ENCODE measurements at regions not wholly inside any gene's neighbourhood (a gene's known extent, or its start where the extent isn't known, plus 50 kb on each side); places are given as distances from the start of the nearest gene placed in this dataset.

DNA sequence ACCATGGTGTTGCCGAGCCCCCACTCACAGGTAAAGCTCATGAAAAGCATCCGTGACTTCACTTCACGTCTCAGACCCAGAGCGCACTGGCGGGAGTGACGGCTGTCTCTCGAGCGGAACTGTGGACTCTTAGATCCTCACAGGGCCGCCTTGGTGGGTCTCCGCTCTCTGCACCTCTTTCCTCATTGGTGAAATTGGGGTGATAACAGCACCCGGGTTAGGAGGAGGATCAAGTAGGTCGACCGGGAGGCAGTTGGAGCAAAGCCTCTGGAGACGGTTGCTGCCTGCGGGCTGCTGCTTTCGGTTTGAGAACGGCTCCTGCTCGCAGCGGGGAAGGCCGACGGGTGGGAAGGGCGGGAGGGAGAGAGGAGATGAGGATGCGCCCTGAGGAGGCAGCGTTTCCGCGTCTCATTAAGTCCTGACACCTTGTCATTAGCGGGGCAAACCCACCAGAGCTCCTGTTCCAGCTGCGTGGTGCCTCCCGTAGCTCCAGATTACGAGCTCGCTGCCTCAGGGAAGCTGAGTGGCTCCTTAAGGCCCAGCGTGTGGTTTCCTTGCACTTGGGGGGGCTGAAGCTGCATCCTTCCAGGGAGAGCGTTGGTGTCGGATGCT lies 51.9 kb upstream of the CFAP46 start:
- Histone ChIP-seq H3K27ac (ENCODE audit: low read depth in 1 of 2, low read length in 2 of 2) (no peak overlapping the region), H3K9me3 (ENCODE audit: control insufficient read depth, low read length) (no peaks in the 10 kb centered on the region), H3K36me3 (ENCODE audit: control insufficient read depth in 1 of 2, insufficient read depth in 2 of 2, low read length in 1 of 2) (no peaks in the 10 kb centered on the region), H3K4me1 (ENCODE audit: control insufficient read depth in 1 of 2, insufficient read depth in 2 of 2, low read length in 2 of 2) (no peaks in the 10 kb centered on the region), H3K27me3 (ENCODE audit: control insufficient read depth in 1 of 2, insufficient read depth in 2 of 2, low read length in 1 of 2) (no peaks in the 10 kb centered on the region), H3K4me3 (ENCODE audit: low read length in 2 of 2) (no peak overlapping the region)
- 40 to 46% methylated on average over 33 to 34 of the region's 34 CpGs for WGBS, 2 donors
- intact Hi-C loops (cut with DNase I): no loop called here
- ATAC-seq (ENCODE audit: low FRiP score) (no peak), DNase-seq (peak in 1 of 2 donors; percentile 45)

DNA sequence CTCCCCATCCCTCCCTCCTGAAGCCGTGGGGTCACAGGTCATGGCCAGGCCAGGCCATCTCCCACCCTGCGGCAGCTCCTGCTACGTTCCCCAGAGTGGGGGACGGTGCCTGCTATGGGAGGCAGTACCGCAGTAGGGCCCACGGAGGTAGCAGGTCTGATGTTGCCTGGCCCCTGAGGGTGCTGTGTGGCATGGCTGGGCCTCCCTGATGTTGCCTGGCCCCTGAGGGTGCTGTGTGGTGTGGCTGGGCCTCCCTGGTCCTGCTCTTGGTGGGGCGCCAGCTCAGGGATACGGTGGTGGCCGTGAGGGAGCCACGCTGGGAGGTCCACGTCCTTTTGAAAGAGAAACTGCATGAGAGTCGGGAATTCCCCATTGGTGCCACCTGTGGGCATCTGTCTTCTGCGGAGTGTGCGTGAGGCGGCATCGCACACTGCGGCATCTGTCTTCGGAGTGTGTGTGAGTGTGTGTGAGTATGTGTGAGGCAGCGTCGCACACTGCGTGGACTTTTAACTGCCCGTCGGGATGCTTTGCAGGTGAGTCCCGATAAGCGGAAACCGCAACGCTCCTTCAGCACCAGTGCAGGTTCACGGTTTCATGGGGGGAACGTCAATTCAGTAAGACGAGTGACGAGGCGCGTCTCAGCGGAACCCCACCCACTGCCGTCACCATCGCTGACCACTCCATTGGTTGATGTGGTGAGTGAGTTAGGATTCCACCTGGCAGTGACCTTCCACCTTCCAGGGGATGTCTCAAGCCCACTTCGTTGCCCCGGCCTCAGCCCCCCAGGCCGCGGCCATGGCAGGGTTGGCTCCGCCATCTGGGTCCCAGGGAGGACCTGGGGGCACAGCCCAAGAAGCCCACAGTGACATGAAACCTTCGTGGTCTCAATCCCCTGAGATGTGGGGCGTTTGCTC lies 51.2 kb upstream of the CFAP46 start:
- H3K4me1 ChIP-seq (ENCODE audit: control insufficient read depth in 1 of 2, insufficient read depth in 2 of 2, low read length in 2 of 2): no peaks in the 10 kb centered on the region
- intact Hi-C loops (cut with DNase I): no loop called here
- WGBS, 2 donors: 94 to 96% methylated on average over 43 of the region's 43 CpGs
- ATAC-seq (ENCODE audit: low FRiP score) (no peak), DNase-seq (peak in 1 of 2 donors; percentile 36)
- H3K27ac ChIP-seq (ENCODE audit: low read depth in 1 of 2, low read length in 2 of 2): no peak overlapping the region
- H3K4me3 ChIP-seq (ENCODE audit: low read length in 2 of 2): no peak overlapping the region
- H3K36me3 ChIP-seq (ENCODE audit: control insufficient read depth in 1 of 2, insufficient read depth in 2 of 2, low read length in 1 of 2): no peaks in the 10 kb centered on the region
- no peaks in the 10 kb centered on the region for H3K9me3 ChIP-seq (ENCODE audit: control insufficient read depth, low read length)
- H3K27me3 ChIP-seq (ENCODE audit: control insufficient read depth in 1 of 2, insufficient read depth in 2 of 2, low read length in 1 of 2): no peaks in the 10 kb centered on the region

DNA sequence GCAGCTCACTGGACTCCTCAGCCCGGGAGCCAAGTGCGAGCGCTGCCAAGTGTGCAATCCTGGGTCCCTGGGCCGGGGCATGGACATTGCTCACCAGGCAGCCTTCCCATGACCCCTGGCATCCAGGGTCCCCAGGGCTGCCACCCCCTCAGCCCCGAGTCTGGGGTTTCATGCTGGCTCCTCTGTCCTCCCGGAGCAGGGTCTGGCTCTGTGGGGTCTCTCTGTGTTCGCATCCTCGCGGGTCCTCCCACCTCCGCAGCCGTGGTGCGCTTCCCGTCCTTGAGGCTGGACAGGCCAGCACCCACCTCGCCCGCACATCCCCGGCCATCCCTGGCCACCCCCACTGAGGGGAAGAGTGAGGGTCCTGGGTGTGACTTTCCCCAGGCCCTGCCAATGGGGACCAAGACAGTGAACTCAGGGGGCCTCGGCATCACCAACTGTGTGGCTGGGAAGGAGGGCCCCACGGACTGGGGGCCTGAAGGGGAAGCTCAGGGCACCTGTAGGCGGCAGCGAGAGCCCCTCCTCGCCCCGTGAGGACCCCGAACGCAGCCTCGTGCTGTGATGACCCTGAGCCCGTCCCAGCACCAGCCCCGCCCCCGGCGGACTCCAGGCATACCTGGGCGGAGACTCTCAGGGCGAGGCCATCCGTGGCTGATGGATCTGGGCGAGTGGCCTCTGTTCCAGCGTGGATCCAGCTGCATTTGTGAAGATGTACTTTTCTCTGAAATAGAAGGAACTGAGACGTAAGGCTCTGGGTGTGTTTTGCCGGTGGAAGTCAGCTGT lies 50.3 kb upstream of the CFAP46 start:
- DNase-seq: peak in 1 of 2 donors; percentile 43

More for the DNA sequence above, 50.3 kb upstream of the CFAP46 start:
- Histone ChIP-seq H3K27me3 (ENCODE audit: control insufficient read depth in 1 of 2, insufficient read depth in 2 of 2, low read length in 1 of 2) (no peaks in the 10 kb centered on the region), H3K36me3 (ENCODE audit: control insufficient read depth in 1 of 2, insufficient read depth in 2 of 2, low read length in 1 of 2) (no peaks in the 10 kb centered on the region), H3K4me1 (ENCODE audit: control insufficient read depth in 1 of 2, insufficient read depth in 2 of 2, low read length in 2 of 2) (no peaks in the 10 kb centered on the region), H3K4me3 (ENCODE audit: low read length in 2 of 2) (no peak overlapping the region), H3K27ac (ENCODE audit: low read depth in 1 of 2, low read length in 2 of 2) (no peak overlapping the region), H3K9me3 (ENCODE audit: control insufficient read depth, low read length) (no peaks in the 10 kb centered on the region)
- WGBS, 2 donors: 91 to 92% methylated on average over 32 to 36 of the region's 36 CpGs
- peak; percentile 12 for ATAC-seq (ENCODE audit: low FRiP score)
- intact Hi-C loops (cut with DNase I): no loop called here

Data from aorta (tissue), 5 donors.